AG10803 (cell line): ENCODE measurements at regions not wholly inside any gene's neighbourhood (a gene's known extent, or its start where the extent isn't known, plus 50 kb on each side); places are given as distances from the start of the nearest gene placed in this dataset.

Experiments
- DNase-seq: peaks from one replicate; pipeline ENCODE4 v3.0.0; 2010; ENCODE audit warnings: low read depth
- H3K4me3 ChIP-seq: 2 replicates; pipeline ENCODE4 v1.5.1; 2011; ENCODE audit warnings: mild to moderate bottlenecking, low read length, control low read depth
- TF ChIP-seq, protein P1 (sequence below): conservative IDR thresholded peaks from 2 replicates; pipeline ENCODE4 v1.5.1; 2011; ENCODE audit warnings: mild to moderate bottlenecking, low read length, control low read depth, inconsistent platforms

DNA sequence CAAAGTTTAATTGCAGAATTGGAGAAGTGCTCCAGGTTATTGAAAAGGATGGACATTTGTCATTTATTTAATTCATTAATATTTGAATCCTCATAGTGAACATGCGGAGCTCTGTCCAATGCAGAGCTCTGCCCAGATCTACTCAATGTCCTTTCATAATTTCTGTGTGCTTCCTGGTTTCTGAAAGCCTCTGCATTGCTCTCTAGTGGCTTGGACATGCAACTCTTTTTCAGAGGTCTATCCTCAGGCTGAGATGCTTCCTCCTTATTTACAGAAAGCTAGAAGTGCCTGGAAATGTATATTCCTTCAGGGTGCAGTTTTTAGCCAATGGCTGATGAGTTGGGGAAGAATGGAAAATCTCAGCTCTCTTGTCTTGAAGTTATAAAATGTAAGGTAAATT is 786.1 kb upstream of the AADAT start:
- H3K4me3 ChIP-seq, result no peak overlapping the region
- no peak for DNase-seq
- TF ChIP-seq, protein P1, sequence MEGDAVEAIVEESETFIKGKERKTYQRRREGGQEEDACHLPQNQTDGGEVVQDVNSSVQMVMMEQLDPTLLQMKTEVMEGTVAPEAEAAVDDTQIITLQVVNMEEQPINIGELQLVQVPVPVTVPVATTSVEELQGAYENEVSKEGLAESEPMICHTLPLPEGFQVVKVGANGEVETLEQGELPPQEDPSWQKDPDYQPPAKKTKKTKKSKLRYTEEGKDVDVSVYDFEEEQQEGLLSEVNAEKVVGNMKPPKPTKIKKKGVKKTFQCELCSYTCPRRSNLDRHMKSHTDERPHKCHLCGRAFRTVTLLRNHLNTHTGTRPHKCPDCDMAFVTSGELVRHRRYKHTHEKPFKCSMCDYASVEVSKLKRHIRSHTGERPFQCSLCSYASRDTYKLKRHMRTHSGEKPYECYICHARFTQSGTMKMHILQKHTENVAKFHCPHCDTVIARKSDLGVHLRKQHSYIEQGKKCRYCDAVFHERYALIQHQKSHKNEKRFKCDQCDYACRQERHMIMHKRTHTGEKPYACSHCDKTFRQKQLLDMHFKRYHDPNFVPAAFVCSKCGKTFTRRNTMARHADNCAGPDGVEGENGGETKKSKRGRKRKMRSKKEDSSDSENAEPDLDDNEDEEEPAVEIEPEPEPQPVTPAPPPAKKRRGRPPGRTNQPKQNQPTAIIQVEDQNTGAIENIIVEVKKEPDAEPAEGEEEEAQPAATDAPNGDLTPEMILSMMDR, result no peak

DNA sequence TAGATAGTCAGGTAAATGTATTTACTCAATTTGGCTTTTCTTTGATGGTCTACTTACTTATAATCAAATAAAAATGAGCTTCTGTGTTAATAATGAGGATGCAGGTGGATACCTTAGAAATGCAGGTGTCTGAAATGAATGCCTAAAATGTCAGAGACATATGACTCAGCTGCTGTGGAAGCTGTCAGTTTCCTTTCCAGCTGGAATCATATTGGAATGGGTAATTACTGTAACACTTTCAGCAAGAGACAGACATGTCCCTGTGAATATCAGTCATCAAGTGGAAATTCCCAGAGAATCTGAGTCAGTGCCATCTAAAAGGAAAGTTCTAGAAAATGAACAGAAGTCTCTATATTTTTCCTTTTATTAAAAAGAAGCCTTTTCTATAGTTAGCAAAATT is 783.0 kb upstream of the AADAT start:
- TF ChIP-seq, protein P1, result no peak
- no peak overlapping the region for H3K4me3 ChIP-seq
- DNase-seq, result no peak

DNA sequence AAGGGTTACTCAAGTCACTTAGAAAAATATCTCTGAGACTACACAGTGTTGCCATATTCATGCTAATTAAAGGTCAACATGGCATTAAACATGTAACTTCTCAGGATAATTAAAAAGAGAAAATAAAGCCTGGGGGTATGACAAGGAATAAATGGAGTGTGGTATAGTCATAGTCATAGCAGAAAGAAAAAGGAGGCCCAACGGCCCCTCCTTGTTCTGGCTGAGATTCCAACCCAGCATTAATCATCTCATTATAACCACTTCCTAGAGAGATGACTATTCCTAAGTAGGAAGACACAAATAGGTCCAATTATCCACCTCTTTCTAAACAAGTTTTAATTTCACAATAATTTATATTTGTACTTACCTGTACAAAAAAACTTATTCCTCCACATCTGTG is 778.4 kb upstream of the AADAT start:
- H3K4me3 ChIP-seq, result no peak overlapping the region
- DNase-seq, result no peak
- TF ChIP-seq, protein P1, result no peak

DNA sequence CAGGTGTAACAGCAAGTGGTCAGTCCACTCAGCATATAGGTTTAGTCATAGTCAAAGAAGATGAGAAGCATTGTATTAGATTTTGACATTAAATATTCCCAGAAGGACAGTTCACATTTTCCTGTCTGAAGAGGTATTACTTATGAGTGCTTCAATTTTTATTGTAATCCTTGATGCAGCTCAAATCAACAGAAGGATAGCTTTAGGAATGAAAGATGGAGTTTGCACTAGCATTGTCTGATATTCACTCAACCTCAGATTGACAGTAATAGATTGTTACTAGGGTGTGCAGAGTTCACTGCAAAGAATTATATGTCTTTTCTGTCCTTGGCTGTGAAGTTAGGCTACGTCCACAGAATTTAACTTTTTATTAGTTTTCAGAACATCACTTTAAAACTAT is 764.3 kb upstream of the AADAT start:
- DNase-seq, result no peak
- H3K4me3 ChIP-seq, result no peak overlapping the region
- TF ChIP-seq, protein P1, result no peak

DNA sequence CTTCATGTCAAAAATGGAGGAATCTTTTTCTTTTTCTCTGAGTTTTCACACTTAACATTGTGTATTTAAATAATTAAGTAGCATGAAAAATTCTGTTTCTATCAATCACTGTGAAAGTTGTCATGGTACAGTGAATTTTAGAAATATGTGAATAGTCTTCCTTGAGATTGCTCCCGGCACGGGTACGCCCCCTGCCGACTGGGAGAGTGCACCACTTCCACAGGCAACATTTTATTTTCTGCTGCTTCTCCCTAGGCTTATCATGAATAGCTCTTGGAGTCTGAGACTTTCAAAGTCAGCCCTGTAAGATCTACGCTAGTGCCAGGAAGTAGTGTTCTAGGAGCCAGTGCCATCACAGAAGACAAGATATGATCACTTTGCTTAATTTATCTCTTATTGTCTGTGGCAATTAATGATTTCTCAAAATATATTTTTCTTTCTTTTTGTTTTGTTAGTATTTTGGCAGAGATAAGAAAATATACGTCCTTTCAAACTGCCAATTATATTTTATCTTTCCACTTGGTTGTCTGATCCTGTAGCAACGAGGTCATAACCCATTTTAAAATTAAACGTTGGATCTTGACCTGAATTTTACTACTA is 763.8 kb upstream of the AADAT start:
- TF ChIP-seq, protein P1, result peak; percentile 50
- H3K4me3 ChIP-seq, result no peak overlapping the region
- DNase-seq, result peak; percentile 11

DNA sequence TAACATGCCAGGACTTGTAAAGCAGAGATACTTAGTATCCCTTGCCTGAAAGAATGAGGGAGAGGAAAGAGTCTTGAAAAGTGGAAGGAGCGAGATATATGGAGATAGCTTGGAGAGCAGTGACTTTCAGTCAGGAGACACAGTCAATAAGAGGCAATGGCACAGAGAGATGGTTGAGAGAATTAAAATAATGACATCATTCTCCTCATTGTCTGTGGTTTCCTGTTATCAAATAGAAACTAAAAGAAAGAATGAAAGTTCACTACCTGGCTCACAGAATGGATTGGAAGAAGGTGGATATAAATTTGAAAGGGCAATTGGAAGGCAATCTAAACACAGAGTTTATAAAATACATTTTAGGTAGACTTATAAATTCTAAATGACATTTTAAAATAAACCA is 760.2 kb upstream of the AADAT start:
- no peak overlapping the region for H3K4me3 ChIP-seq
- TF ChIP-seq, protein P1, result no peak
- no peak for DNase-seq

DNA sequence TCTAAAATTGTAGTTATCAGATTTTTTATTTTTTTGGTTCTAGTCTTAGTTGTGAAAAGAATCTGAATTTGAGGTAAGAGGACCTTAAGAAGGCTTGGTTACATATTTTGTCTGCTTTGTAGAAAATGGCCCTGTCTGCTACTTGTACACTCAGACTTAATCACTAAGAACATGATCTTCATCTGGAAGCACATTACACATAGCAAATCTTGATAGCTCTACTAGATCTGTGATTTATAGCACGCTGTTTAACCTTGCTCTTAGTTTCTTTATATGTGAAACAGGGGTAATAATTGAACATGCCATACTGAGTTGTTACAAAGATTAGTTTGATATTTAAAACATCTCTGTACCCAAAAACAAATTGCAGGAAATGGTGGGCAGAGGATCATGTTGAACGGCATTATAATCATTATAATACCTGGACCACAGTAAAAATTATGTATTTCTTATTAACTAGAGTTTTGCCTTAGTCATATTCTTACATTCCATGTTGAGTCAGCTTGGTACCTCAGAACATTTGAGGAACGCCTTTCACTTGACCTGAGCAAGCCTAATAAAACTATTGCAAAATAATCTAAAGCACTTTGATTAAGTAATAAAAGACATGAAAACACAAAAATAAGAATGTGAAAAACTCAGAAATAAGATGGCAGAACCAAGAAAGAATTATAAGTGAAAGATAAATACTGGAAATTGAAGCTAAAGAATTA is 738.0 kb upstream of the AADAT start:
- TF ChIP-seq, protein P1, result no peak

More for the DNA sequence above, 738.0 kb upstream of the AADAT start:
- no peak for DNase-seq
- H3K4me3 ChIP-seq, result no peak overlapping the region
